Liver (tissue), 8 donors: ENCODE measurements at regions not wholly inside any gene's neighbourhood (a gene's known extent, or its start where the extent isn't known, plus 50 kb on each side); places are given as distances from the start of the nearest gene placed in this dataset.

Experiments
- DNase-seq: peaks from one replicate; pipeline ENCODE4 v3.0.0-alpha.2; 2017; ENCODE audit warnings: low spot score
- H3K27ac ChIP-seq, 2 donors: one replicate each; pipeline ENCODE4 v1.7.0; 2013; ENCODE audit warnings: inconsistent platforms in 2 of 2, low read length in 2 of 2, control low read depth in 1 of 2, low read depth in 1 of 2, mild to moderate bottlenecking in 1 of 2
- H3K27me3 ChIP-seq, 4 donors: one replicate each; pipeline versions ENCODE4 v1.6.1 to v1.7.0; 2013; ENCODE audit warnings: low read length in 3 of 4, inconsistent platforms in 1 of 4, mild to moderate bottlenecking in 1 of 4, moderate library complexity in 1 of 4; ENCODE audit not compliant: control insufficient read depth in 4 of 4, insufficient read depth in 4 of 4
- H3K36me3 ChIP-seq, 4 donors: one replicate each; pipeline versions ENCODE4 v1.6.1 to v1.7.0; 2013; ENCODE audit warnings: low read length in 3 of 4, mild to moderate bottlenecking in 3 of 4, low read depth in 1 of 4, moderate library complexity in 1 of 4; ENCODE audit not compliant: control insufficient read depth in 4 of 4, insufficient read depth in 3 of 4
- H3K4me1 ChIP-seq, 4 donors: one replicate each; pipeline versions ENCODE4 v1.6.1 to v1.7.0; 2013; ENCODE audit warnings: low read length in 3 of 4, mild to moderate bottlenecking in 3 of 4, moderate library complexity in 1 of 4; ENCODE audit not compliant: control insufficient read depth in 4 of 4, insufficient read depth in 4 of 4
- H3K4me3 ChIP-seq, 3 donors: one replicate each; pipeline versions ENCODE4 v1.6.1 to v1.7.0; 2013; ENCODE audit warnings: low read length in 3 of 3, control low read depth in 1 of 3, low read depth in 1 of 3, mild to moderate bottlenecking in 1 of 3
- H3K9ac ChIP-seq, 2 donors: one replicate each; pipeline ENCODE4 v1.7.0; 2013; ENCODE audit warnings: low read length in 2 of 2, mild to moderate bottlenecking in 2 of 2, moderate library complexity in 2 of 2, control low read depth in 1 of 2, low read depth in 1 of 2
- H3K9me3 ChIP-seq, 4 donors: one replicate each; pipeline versions ENCODE4 v1.6.1 to v1.7.0; 2013; ENCODE audit warnings: low read length in 3 of 4; ENCODE audit not compliant: control insufficient read depth in 4 of 4
- FOXA2 ChIP-seq: IDR thresholded peaks from 2 replicates; pipeline ENCODE4 v1.6.1; 2016; ENCODE audit warnings: antibody characterized with exemption
- HNF4A ChIP-seq, 2 donors: conservative IDR thresholded peaks; 2 replicates each; pipeline ENCODE4 v1.6.1; 2016; ENCODE audit warnings: antibody characterized with exemption in 2 of 2, mild to moderate bottlenecking in 2 of 2
- JUND ChIP-seq, 2 donors: IDR thresholded peaks; 2 replicates each; pipeline ENCODE4 v1.6.1; 2016; ENCODE audit warnings: antibody characterized with exemption in 2 of 2
- NR2F2 ChIP-seq: IDR thresholded peaks from 2 replicates; pipeline ENCODE4 v1.6.1; 2016; ENCODE audit warnings: antibody characterized with exemption
- YY1 ChIP-seq: IDR thresholded peaks from 2 replicates; pipeline ENCODE4 v1.6.1; 2016; ENCODE audit warnings: antibody characterized with exemption, mild to moderate bottlenecking
- WGBS: extraction: QIAGEN DNeasy Blood & Tissue Kit; methylation state at CpG from one replicate; pipeline ENCODE4 v1.1.7; 2013; 5-methylcytosine and 5-hydroxymethylcytosine counted together
- TF ChIP-seq, protein P1 (sequence below): IDR thresholded peaks from 2 replicates; pipeline ENCODE4 v1.6.1; 2016; ENCODE audit warnings: antibody characterized with exemption
- TF ChIP-seq, protein P2 (sequence below): IDR thresholded peaks from 2 replicates; pipeline ENCODE4 v1.6.1; 2016; ENCODE audit warnings: antibody characterized with exemption, mild to moderate bottlenecking
- TF ChIP-seq, protein P3 (sequence below): IDR thresholded peaks from 2 replicates; pipeline ENCODE4 v1.6.1; 2016; ENCODE audit warnings: antibody characterized with exemption
- TF ChIP-seq, protein P4 (sequence below): fragments of 150-350 bp; IDR thresholded peaks from 2 replicates; pipeline ENCODE4 v1.5.1; 2017; ENCODE audit warnings: improper control_type of control experiment, low read depth, low read length; ENCODE audit not compliant: missing input control
- TF ChIP-seq, protein P5 (sequence below): IDR thresholded peaks from 2 replicates; pipeline ENCODE4 v1.6.1; 2016; ENCODE audit warnings: antibody characterized with exemption
- donor health status: healthy.
- donor health status: healthy.
- donor health status: healthy.
- donor health status: healthy.
- donor health status: healthy.

DNA sequence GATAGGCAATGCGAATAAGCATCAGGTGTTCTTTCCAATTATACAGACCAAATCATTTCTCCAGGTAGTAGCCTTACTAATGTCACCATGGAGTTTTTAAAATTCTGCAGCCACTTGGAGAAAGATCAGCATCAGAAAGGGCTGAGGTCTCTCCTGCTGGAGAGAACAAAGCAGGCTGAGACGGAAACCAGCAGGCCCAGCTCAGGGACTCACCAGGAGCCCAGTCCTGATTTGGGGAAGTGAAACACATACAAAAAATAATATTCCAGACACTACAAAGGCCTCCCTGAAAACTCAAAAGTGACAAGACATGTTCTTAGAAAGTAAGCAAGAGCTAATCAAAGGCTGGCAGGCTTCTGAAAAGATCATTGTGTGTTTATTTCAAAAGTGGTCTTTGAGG is 207.1 kb upstream of the GHITM start:
- Histone ChIP-seq H3K36me3 (no peaks in the 10 kb centered on the region), H3K9me3 (no peaks in the 10 kb centered on the region), H3K4me1 (no peaks in the 10 kb centered on the region), H3K27me3 (no peaks in the 10 kb centered on the region), H3K4me3 (no peak overlapping the region), H3K9ac (no peak overlapping the region), H3K27ac (no peak overlapping the region)
- no peak for DNase-seq
- 93% methylated on average over 2 of the region's 2 CpGs for WGBS
- TF ChIP-seq, protein P1, sequence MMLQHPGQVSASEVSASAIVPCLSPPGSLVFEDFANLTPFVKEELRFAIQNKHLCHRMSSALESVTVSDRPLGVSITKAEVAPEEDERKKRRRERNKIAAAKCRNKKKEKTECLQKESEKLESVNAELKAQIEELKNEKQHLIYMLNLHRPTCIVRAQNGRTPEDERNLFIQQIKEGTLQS: no peak
- TF ChIP-seq FOXA2: no peak

DNA sequence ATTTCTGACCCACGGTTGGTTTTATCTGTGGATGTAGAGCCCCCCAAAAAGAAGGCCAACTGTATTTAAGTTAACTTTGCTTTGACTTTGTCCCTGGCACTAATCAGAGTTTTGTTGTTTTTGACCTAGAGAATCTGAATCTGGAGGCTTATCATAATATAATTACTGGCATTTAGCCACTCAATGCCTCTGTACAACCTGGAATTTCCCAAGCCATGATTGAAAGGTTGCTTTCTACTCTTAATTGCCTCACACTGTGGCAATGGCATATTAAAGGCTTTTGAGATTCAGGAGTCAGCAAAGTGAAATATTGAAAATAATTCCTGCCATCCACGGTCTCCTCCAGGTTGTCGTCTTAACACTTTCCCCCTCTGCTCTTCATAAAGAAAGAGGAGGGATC is 205.2 kb upstream of the GHITM start:
- Histone ChIP-seq H3K4me1 (no peaks in the 10 kb centered on the region), H3K36me3 (no peaks in the 10 kb centered on the region), H3K9me3 (no peaks in the 10 kb centered on the region), H3K9ac (no peak overlapping the region), H3K4me3 (no peak overlapping the region), H3K27me3 (peaks cover 0 to 4% (median 0%) of the 10 kb centered on the region in 4 donors), H3K27ac (no peak overlapping the region)
- no peak for DNase-seq
- 85% methylated on average over 3 of the region's 3 CpGs for WGBS
- TF ChIP-seq, protein P2, sequence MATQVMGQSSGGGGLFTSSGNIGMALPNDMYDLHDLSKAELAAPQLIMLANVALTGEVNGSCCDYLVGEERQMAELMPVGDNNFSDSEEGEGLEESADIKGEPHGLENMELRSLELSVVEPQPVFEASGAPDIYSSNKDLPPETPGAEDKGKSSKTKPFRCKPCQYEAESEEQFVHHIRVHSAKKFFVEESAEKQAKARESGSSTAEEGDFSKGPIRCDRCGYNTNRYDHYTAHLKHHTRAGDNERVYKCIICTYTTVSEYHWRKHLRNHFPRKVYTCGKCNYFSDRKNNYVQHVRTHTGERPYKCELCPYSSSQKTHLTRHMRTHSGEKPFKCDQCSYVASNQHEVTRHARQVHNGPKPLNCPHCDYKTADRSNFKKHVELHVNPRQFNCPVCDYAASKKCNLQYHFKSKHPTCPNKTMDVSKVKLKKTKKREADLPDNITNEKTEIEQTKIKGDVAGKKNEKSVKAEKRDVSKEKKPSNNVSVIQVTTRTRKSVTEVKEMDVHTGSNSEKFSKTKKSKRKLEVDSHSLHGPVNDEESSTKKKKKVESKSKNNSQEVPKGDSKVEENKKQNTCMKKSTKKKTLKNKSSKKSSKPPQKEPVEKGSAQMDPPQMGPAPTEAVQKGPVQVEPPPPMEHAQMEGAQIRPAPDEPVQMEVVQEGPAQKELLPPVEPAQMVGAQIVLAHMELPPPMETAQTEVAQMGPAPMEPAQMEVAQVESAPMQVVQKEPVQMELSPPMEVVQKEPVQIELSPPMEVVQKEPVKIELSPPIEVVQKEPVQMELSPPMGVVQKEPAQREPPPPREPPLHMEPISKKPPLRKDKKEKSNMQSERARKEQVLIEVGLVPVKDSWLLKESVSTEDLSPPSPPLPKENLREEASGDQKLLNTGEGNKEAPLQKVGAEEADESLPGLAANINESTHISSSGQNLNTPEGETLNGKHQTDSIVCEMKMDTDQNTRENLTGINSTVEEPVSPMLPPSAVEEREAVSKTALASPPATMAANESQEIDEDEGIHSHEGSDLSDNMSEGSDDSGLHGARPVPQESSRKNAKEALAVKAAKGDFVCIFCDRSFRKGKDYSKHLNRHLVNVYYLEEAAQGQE: no peak

DNA sequence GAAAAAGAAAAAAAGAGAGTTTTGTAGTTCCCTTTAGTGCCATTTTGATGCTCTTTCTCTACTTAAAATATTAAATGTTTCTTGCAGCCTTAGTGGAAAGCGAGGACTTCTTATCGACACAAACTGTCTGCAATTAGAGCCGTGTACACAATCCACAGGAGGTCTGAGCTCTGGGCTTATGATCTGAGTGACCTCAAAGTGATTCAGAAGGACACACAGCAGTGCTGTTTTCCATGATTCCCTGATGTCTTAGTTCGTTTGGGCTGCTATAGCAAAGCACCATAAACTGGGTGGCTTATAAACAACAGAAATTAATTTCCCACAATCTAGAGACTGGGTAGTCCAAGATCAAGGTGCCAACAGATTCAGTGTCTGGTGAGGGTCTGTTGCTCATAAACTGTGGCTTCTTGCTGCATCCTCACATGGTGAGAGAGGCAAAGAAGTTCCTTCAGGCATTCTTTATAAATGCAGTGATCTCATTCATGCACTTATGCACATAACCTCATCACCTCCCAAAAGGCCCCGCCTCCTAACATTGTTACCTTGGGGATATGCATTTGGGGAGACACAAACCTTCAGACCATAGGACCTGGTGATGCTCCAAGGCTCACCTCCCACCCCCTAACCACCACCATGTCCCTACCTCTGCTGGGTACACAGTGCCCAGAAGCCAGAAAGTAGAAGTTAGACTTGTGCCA is 204.5 kb upstream of the GHITM start:
- no peaks in the 10 kb centered on the region for H3K9me3 ChIP-seq
- no peak for DNase-seq
- TF ChIP-seq, protein P3, sequence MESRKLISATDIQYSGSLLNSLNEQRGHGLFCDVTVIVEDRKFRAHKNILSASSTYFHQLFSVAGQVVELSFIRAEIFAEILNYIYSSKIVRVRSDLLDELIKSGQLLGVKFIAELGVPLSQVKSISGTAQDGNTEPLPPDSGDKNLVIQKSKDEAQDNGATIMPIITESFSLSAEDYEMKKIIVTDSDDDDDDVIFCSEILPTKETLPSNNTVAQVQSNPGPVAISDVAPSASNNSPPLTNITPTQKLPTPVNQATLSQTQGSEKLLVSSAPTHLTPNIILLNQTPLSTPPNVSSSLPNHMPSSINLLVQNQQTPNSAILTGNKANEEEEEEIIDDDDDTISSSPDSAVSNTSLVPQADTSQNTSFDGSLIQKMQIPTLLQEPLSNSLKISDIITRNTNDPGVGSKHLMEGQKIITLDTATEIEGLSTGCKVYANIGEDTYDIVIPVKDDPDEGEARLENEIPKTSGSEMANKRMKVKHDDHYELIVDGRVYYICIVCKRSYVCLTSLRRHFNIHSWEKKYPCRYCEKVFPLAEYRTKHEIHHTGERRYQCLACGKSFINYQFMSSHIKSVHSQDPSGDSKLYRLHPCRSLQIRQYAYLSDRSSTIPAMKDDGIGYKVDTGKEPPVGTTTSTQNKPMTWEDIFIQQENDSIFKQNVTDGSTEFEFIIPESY: no peak
- H3K36me3 ChIP-seq: no peaks in the 10 kb centered on the region
- no peak overlapping the region for H3K4me3 ChIP-seq
- peaks cover 0 to 5% (median 0%) of the 10 kb centered on the region in 4 donors for H3K27me3 ChIP-seq
- no peak overlapping the region for H3K9ac ChIP-seq
- WGBS: 58% methylated on average over 5 of the region's 5 CpGs
- H3K27ac ChIP-seq: no peak overlapping the region
- no peaks in the 10 kb centered on the region for H3K4me1 ChIP-seq

DNA sequence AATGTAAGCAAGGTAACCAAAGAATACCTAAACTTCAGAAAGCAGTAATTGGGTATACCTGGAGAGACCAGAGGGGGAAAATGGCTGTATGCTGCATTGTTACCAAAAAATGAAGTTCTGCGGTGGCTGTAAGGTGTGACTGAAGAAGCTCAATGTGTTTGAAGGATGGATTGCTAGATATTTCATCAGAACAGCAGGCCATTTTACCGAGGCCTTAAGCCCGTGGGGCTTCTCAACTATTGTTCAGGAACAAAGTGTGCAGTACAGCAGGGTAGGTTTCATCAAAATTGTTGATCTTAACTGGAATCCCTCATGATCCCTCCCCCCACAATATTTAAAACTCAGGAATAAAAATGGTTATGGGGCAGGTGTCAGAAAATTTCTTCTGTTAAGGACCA is 204.0 kb upstream of the GHITM start:
- no peaks in the 10 kb centered on the region for H3K4me1 ChIP-seq
- peaks cover 0 to 5% (median 0%) of the 10 kb centered on the region in 4 donors for H3K27me3 ChIP-seq
- 90% methylated on average over 3 of the region's 3 CpGs for WGBS
- DNase-seq: no peak
- no peak overlapping the region for H3K27ac ChIP-seq
- H3K9me3 ChIP-seq: no peaks in the 10 kb centered on the region
- H3K36me3 ChIP-seq: no peaks in the 10 kb centered on the region
- no peak overlapping the region for H3K9ac ChIP-seq
- no peak overlapping the region for H3K4me3 ChIP-seq
- TF ChIP-seq, protein P4, sequence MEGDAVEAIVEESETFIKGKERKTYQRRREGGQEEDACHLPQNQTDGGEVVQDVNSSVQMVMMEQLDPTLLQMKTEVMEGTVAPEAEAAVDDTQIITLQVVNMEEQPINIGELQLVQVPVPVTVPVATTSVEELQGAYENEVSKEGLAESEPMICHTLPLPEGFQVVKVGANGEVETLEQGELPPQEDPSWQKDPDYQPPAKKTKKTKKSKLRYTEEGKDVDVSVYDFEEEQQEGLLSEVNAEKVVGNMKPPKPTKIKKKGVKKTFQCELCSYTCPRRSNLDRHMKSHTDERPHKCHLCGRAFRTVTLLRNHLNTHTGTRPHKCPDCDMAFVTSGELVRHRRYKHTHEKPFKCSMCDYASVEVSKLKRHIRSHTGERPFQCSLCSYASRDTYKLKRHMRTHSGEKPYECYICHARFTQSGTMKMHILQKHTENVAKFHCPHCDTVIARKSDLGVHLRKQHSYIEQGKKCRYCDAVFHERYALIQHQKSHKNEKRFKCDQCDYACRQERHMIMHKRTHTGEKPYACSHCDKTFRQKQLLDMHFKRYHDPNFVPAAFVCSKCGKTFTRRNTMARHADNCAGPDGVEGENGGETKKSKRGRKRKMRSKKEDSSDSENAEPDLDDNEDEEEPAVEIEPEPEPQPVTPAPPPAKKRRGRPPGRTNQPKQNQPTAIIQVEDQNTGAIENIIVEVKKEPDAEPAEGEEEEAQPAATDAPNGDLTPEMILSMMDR: no peak
- TF ChIP-seq, protein P3: no peak
- no peak for TF ChIP-seq HNF4A (conservative IDR thresholded peaks at IDR 0.05)
- TF ChIP-seq, protein P5, sequence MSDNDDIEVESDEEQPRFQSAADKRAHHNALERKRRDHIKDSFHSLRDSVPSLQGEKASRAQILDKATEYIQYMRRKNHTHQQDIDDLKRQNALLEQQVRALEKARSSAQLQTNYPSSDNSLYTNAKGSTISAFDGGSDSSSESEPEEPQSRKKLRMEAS: no peak
- no peak for TF ChIP-seq YY1
- TF ChIP-seq JUND (IDR thresholded peaks at IDR 0.05): no peak
- no peak for TF ChIP-seq NR2F2
- no peak for TF ChIP-seq FOXA2
